H1 (cell line): ENCODE measurements at regions not wholly inside any gene's neighbourhood (a gene's known extent, or its start where the extent isn't known, plus 50 kb on each side); places are given as distances from the start of the nearest gene placed in this dataset.
A peak's percentile ranks its signal among the peaks of the same experiment; 100 is the strongest.

Experiments
- CTCF ChIA-PET: fragments of 300-600 bp; sonication (Branson Sonifier 250); formaldehyde crosslinking; loops from one replicate; lab custom pipeline; 2021; ENCODE audit not compliant: partially characterized antibody; lab: Charles Lee
- POLR2A ChIA-PET: fragments of 300-600 bp; sonication (Branson Sonifier 250); formaldehyde crosslinking; loops from one replicate; lab custom pipeline; 2021; ENCODE audit warnings: inconsistent platforms; ENCODE audit not compliant: partially characterized antibody; lab: Charles Lee
- DNase-seq, 2 experiments: peaks; one replicate each; pipeline versions ENCODE4 v3.0.0 to v3.0.0-alpha.2; 2010 to 2022; ENCODE audit warnings: low spot score in 2 of 2, low read depth in 1 of 2, mixed read lengths in 1 of 2
- FAIRE-seq: peaks from 2 replicates; lab custom pipeline; 2011; peaks lifted over from hg19 to GRCh38; lab: Jason Lieb, UNC
- H2AFZ ChIP-seq: 2 replicates; pipeline ENCODE4 v1.8.1; 2012; ENCODE audit warnings: low read length, inconsistent platforms
- H2AK5ac ChIP-seq: 2 replicates; pipeline ENCODE4 v1.6.1; 2013; ENCODE audit warnings: low read depth, low read length
- H2BK120ac ChIP-seq: replicated peaks from 2 replicates; pipeline ENCODE3; 2013; ENCODE audit warnings: low read depth, low read length, inconsistent platforms
- H2BK12ac ChIP-seq: 2 replicates; pipeline ENCODE4 v1.6.1; 2013; ENCODE audit warnings: low read depth, low read length
- H2BK15ac ChIP-seq: 2 replicates; pipeline ENCODE4 v1.6.1; 2013; ENCODE audit warnings: low read length
- H2BK20ac ChIP-seq: 2 replicates; pipeline ENCODE4 v1.6.1; 2013; ENCODE audit warnings: low read length
- H2BK5ac ChIP-seq: 2 replicates; pipeline ENCODE4 v1.6.1; 2013; ENCODE audit warnings: low read depth, low read length
- H3K14ac ChIP-seq: 2 replicates; pipeline ENCODE4 v1.6.1; 2013; ENCODE audit warnings: inconsistent platforms; ENCODE audit not compliant: insufficient read length
- H3K18ac ChIP-seq: 2 replicates; pipeline ENCODE4 v1.6.1; 2013; ENCODE audit warnings: low read length; ENCODE audit errors: extremely low read depth
- H3K23ac ChIP-seq: 2 replicates; pipeline ENCODE4 v1.6.1; 2013; ENCODE audit warnings: inconsistent platforms; ENCODE audit not compliant: insufficient read length
- H3K23me2 ChIP-seq: 2 replicates; pipeline ENCODE4 v1.6.1; 2013; ENCODE audit warnings: low read depth, low read length
- H3K27ac ChIP-seq: 2 replicates; pipeline ENCODE4 v1.6.1; 2011; ENCODE audit warnings: low read depth, low read length, inconsistent platforms
- H3K27me3 ChIP-seq, 4 experiments: replicated peaks in 1 of 4; 1 replicate in 1 of 4; 2 replicates in 3 of 4; pipeline versions ENCODE4 v1.6.1 to v1.8.1; 2011 to 2013; ENCODE audit warnings: low read length in 3 of 4, mild to moderate bottlenecking in 3 of 4, inconsistent platforms in 2 of 4, mixed read lengths in 2 of 4, moderate library complexity in 1 of 4; ENCODE audit not compliant: control insufficient read depth in 3 of 4, insufficient read depth in 3 of 4; ENCODE audit errors: extremely low read depth in 1 of 4
- H3K36me3 ChIP-seq, 4 experiments: 2 replicates each; pipeline versions ENCODE4 v1.6.1 to v1.8.1; 2011 to 2013; ENCODE audit warnings: mild to moderate bottlenecking in 4 of 4, low read length in 3 of 4, moderate library complexity in 2 of 4, control low read depth in 1 of 4, inconsistent platforms in 1 of 4; ENCODE audit not compliant: insufficient read depth in 4 of 4, control insufficient read depth in 2 of 4
- H3K4ac ChIP-seq: replicated peaks from 2 replicates; pipeline ENCODE3; 2013; ENCODE audit warnings: low read length, low read depth, mixed read lengths, inconsistent platforms; ENCODE audit not compliant: insufficient read length
- H3K4me1 ChIP-seq, 4 experiments: replicated peaks in 1 of 4; 1 replicate in 1 of 4; 2 replicates in 3 of 4; pipeline versions ENCODE4 v1.6.1 to v1.8.1; 2011 to 2013; ENCODE audit warnings: low read length in 3 of 4, inconsistent platforms in 2 of 4, mixed read lengths in 1 of 4; ENCODE audit not compliant: insufficient read depth in 4 of 4, control insufficient read depth in 3 of 4
- H3K4me2 ChIP-seq, 2 experiments: 2 replicates each; pipeline versions ENCODE4 v1.6.1 to v1.8.1; 2011 to 2013; ENCODE audit warnings: low read depth in 2 of 2, low read length in 2 of 2, control low read depth in 1 of 2, inconsistent platforms in 1 of 2, mild to moderate bottlenecking in 1 of 2; ENCODE audit not compliant: insufficient read depth in 1 of 2
- H3K4me3 ChIP-seq, 4 experiments: fragments of 200-600, 300-600 bp in 1 of 4; sonication (generic), shearing (Covaris generic), sonication (Bioruptor Twin) in 1 of 4; 2 replicates each; pipeline versions ENCODE4 v1.5.1 to v1.8.1; 2011 to 2016; ENCODE audit warnings: low read length in 4 of 4, low read depth in 3 of 4, control low read depth in 2 of 4, inconsistent platforms in 2 of 4, mild to moderate bottlenecking in 2 of 4, mixed read lengths in 1 of 4, moderate library complexity in 1 of 4; ENCODE audit not compliant: insufficient read depth in 2 of 4; ENCODE audit errors: extremely low read depth in 1 of 4
- H3K56ac ChIP-seq: replicated peaks from 2 replicates; pipeline ENCODE3; 2013; ENCODE audit warnings: low read depth, mild to moderate bottlenecking, mixed read lengths, low read length, inconsistent platforms; ENCODE audit not compliant: insufficient read length
- H3K79me1 ChIP-seq: 2 replicates; pipeline ENCODE4 v1.6.1; 2013; ENCODE audit warnings: low read depth, low read length, control low read depth
- H3K79me2 ChIP-seq, 2 experiments: 2 replicates each; pipeline versions ENCODE4 v1.6.1 to v1.8.1; 2012 to 2013; ENCODE audit warnings: low read length in 2 of 2, mild to moderate bottlenecking in 2 of 2, inconsistent platforms in 1 of 2; ENCODE audit not compliant: insufficient read depth in 2 of 2, control insufficient read depth in 1 of 2
- H3K9ac ChIP-seq, 4 experiments: replicated peaks in 1 of 4; 1 replicate in 1 of 4; 2 replicates in 3 of 4; pipeline versions ENCODE4 v1.6.1 to v1.8.1; 2011 to 2013; ENCODE audit warnings: low read depth in 3 of 4, low read length in 3 of 4, control low read depth in 2 of 4, mild to moderate bottlenecking in 2 of 4, moderate library complexity in 2 of 4, inconsistent platforms in 1 of 4; ENCODE audit errors: extremely low read depth in 1 of 4
- H3K9me3 ChIP-seq, 2 experiments: 2 replicates each; pipeline versions ENCODE4 v1.6.1 to v1.8.1; 2012 to 2013; ENCODE audit warnings: mild to moderate bottlenecking in 2 of 2, moderate library complexity in 2 of 2, control low read depth in 1 of 2, inconsistent platforms in 1 of 2, low read depth in 1 of 2, low read length in 1 of 2, mixed read lengths in 1 of 2; ENCODE audit not compliant: insufficient read depth in 2 of 2
- H4K20me1 ChIP-seq, 2 experiments: replicated peaks in 1 of 2; 2 replicates each; pipeline versions ENCODE3 to v1.8.1; 2011 to 2013; ENCODE audit warnings: inconsistent platforms in 2 of 2, low read length in 2 of 2, mild to moderate bottlenecking in 1 of 2; ENCODE audit not compliant: insufficient read depth in 2 of 2, control insufficient read depth in 1 of 2
- H4K5ac ChIP-seq: 2 replicates; pipeline ENCODE4 v1.6.1; 2013; ENCODE audit warnings: low read length, low read depth, mixed read lengths, inconsistent platforms; ENCODE audit not compliant: insufficient read length
- H4K8ac ChIP-seq: 2 replicates; pipeline ENCODE4 v1.8.0; 2013; ENCODE audit warnings: mild to moderate bottlenecking, moderate library complexity, low read length, inconsistent platforms; ENCODE audit not compliant: insufficient read depth; ENCODE audit errors: extremely low read depth
- H4K91ac ChIP-seq: replicated peaks from 2 replicates; pipeline ENCODE3; 2013; ENCODE audit warnings: low read length, mixed read lengths, inconsistent platforms; ENCODE audit not compliant: insufficient read length
- GTF2F1 ChIP-seq: IDR thresholded peaks from 2 replicates; pipeline ENCODE4 v1.6.1; 2012; ENCODE audit warnings: low read depth, low read length, improper control_type of control experiment, borderline replicate concordance
- WGBS, 2 experiments: shearing (Covaris generic) in 1 of 2; methylation state at CpG; one replicate each; pipeline versions ENCODE4 v1.1.6 to v1.1.7; 2013 to 2015; ENCODE audit warnings: low lambda C conversion rate in 2 of 2, mixed read lengths in 2 of 2, inconsistent platforms in 1 of 2, low coverage in 1 of 2, missing lambda C conversion rate in 1 of 2; ENCODE audit not compliant: insufficient replicate concordance in 2 of 2, insufficient coverage in 1 of 2, insufficient read length in 1 of 2; ENCODE audit errors: extremely low coverage in 1 of 2, missing lambda C conversion rate in 1 of 2; 5-methylcytosine and 5-hydroxymethylcytosine counted together

DNA sequence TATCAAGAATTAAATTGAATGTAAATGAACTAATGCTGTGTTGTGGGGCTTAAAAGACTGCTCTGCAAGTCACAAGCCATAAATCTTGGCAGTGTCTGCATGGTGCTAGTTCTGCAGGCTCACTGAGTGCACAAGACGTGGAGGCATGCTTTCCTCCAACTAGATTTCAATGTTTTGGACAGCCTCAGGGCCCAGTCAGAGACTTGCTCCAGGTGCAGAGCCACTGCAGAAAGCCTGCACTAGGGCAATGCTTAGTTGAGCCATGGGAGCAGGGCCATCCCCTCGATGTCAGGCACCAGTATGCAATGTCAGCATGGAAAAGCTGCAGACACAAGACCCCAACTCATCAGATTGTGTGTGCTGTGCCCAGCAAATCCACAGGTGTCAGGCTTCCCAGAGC is 234.5 kb upstream of the CDIN1 start:
- Histone ChIP-seq H3K36me3 (no peaks in the 10 kb centered on the region), H3K4me2 (no peak overlapping the region), H3K4ac (no peak overlapping the region), H3K18ac (no peak overlapping the region), H3K27me3 (no peaks in the 10 kb centered on the region), H3K14ac (no peak overlapping the region), H3K79me2 (no peaks in the 10 kb centered on the region), H2BK12ac (no peak overlapping the region), H3K23ac (no peak overlapping the region), H2BK15ac (no peak overlapping the region), H2AFZ (peak overlapping the region; percentile 92; the same call in 1 of the 2 replicates), H4K8ac (no peak overlapping the region), H3K4me1 (no peaks in the 10 kb centered on the region), H3K9ac (no peak overlapping the region), H2BK5ac (no peak overlapping the region), H4K5ac (no peak overlapping the region), H4K20me1 (no peaks in the 10 kb centered on the region), H4K91ac (no peak overlapping the region), H2BK120ac (no peak overlapping the region), H2AK5ac (no peak overlapping the region), H3K56ac (no peak overlapping the region), H3K4me3 (no peak overlapping the region), H3K27ac (no peak overlapping the region), H2BK20ac (no peak overlapping the region)
- CTCF ChIA-PET = no interaction called here
- WGBS, 2 experiments = 92% methylated on average over 2 of the region's 2 CpGs; no CpG with 5 or more reads in 1 of the 2 experiments
- DNase-seq (no peak), FAIRE-seq (no peak)
- POLR2A ChIA-PET = no interaction called here
- TF ChIP-seq GTF2F1 = no peak
- TF ChIP-seq, all 59 proteins: peak for 0
- Histone ChIP-seq H3K79me1 (no peaks in the 10 kb centered on the region), H3K9me3 (no peaks in the 10 kb centered on the region), H3K23me2 (no peaks in the 10 kb centered on the region)
